CD4-positive, alpha-beta T cell (primary cell): ENCODE measurements at regions not wholly inside any gene's neighbourhood (a gene's known extent, or its start where the extent isn't known, plus 50 kb on each side); places are given as distances from the start of the nearest gene placed in this dataset.

Experiments used
- ATAC-seq: fragments of 200-7000 bp; cut with Tn5 transposase; one replicate; pipeline ENCODE4 v1.10.0; 2022; ENCODE audit warnings: mild to moderate bottlenecking; ENCODE audit not compliant: poor library complexity
- CTCF ChIA-PET: fragments of 350-600 bp; sonication (Branson Sonifier 250); formaldehyde crosslinking; loops from one replicate; lab custom pipeline; 2021; ENCODE audit warnings: antibody characterized with exemption, inconsistent platforms; lab: Charles Lee
- POLR2A ChIA-PET: fragments of 350-600 bp; sonication (Branson Sonifier 250); formaldehyde crosslinking; loops from one replicate; lab custom pipeline; 2021; ENCODE audit warnings: antibody characterized with exemption, inconsistent platforms; lab: Charles Lee
- DNase-seq, 14 experiments: peaks; one replicate each; pipeline ENCODE4 v3.0.0-alpha.2; 2013 to 2020; ENCODE audit warnings: mixed read lengths in 2 of 14
- H3K27ac ChIP-seq, 2 donors: one replicate each; pipeline versions ENCODE4 v1.5.1 to v1.7.0; 2013; ENCODE audit warnings: low read length in 2 of 2, low read depth in 1 of 2, mild to moderate bottlenecking in 1 of 2
- H3K27me3 ChIP-seq, 2 experiments: 1 replicate in 1 of 2; 2 replicates in 1 of 2; pipeline versions ENCODE4 v1.6.1 to v1.7.0; 2013; ENCODE audit warnings: low read length in 2 of 2, control low read depth in 1 of 2, mild to moderate bottlenecking in 1 of 2, moderate library complexity in 1 of 2; ENCODE audit not compliant: insufficient read depth in 2 of 2, control insufficient read depth in 1 of 2
- H3K36me3 ChIP-seq: one replicate; pipeline ENCODE4 v1.6.1; 2013; ENCODE audit warnings: low read length, control low read depth; ENCODE audit not compliant: insufficient read depth
- H3K4me1 ChIP-seq: one replicate; pipeline ENCODE4 v1.6.1; 2013; ENCODE audit warnings: low read length, control low read depth; ENCODE audit not compliant: insufficient read depth
- H3K4me3 ChIP-seq: one replicate; pipeline ENCODE4 v1.5.1; 2013; ENCODE audit warnings: mild to moderate bottlenecking, low read length, moderate library complexity
- H3K9me3 ChIP-seq, 2 experiments: 1 replicate in 1 of 2; 2 replicates in 1 of 2; pipeline versions ENCODE4 v1.6.1 to v1.7.0; 2013; ENCODE audit warnings: low read length in 2 of 2, mild to moderate bottlenecking in 2 of 2, control low read depth in 1 of 2, moderate library complexity in 1 of 2; ENCODE audit not compliant: control insufficient read depth in 1 of 2, insufficient read depth in 1 of 2
- H3K27ac Mint-ChIP-seq: one replicate; pipeline ENCODE4 v1.8.0; 2020; ENCODE audit warnings: mixed read lengths
- H3K27me3 Mint-ChIP-seq: one replicate; pipeline ENCODE4 v1.8.0; 2021; ENCODE audit warnings: mixed read lengths
- H3K36me3 Mint-ChIP-seq: one replicate; pipeline ENCODE4 v1.8.0; 2021; ENCODE audit warnings: low read depth, mixed read lengths
- H3K4me1 Mint-ChIP-seq: one replicate; pipeline ENCODE4 v1.8.0; 2021; ENCODE audit warnings: low read depth, mixed read lengths
- H3K4me3 Mint-ChIP-seq: one replicate; pipeline ENCODE4 v1.8.0; 2020; ENCODE audit warnings: mild to moderate bottlenecking, mixed read lengths
- H3K9me3 Mint-ChIP-seq: one replicate; pipeline ENCODE4 v1.8.0; 2020; ENCODE audit warnings: mixed read lengths
- CTCF ChIP-seq: fragments of 200-600 bp; IDR thresholded peaks from one replicate; pipeline ENCODE4 v1.8.0; 2022; ENCODE audit warnings: antibody characterized with exemption, mild to moderate bottlenecking
- intact Hi-C, 2 experiments: fragments of 100-400 bp; cut with DNase I in 1 of 2; cut with micrococcal nuclease in 1 of 2; formaldehyde crosslinking; loops; one replicate each; pipeline versions ENCODE4 v1.15.1 to v1.9.0; 2023 to 2025; cut with DNase I, micrococcal nuclease

GRCh38 chr12:107291018-107291417 lies 197.7 kb upstream of the CRY1 start:
- POLR2A ChIA-PET, result no interaction called here
- Mint-ChIP-seq H3K27me3 (no peaks in the 10 kb centered on the region), H3K36me3 (no peaks in the 10 kb centered on the region), H3K4me3 (no peak overlapping the region), H3K9me3 (no peaks in the 10 kb centered on the region), H3K27ac (no peak overlapping the region), H3K4me1 (peaks cover 9% of the 10 kb centered on the region)
- TF ChIP-seq CTCF, result no peak
- H3K27me3 ChIP-seq, result no peaks in the 10 kb centered on the region
- H3K4me3 ChIP-seq, result no peak overlapping the region
- intact Hi-C loops, result no loop called here
- DNase-seq (no peak), ATAC-seq (no peak)
- no peaks in the 10 kb centered on the region for H3K9me3 ChIP-seq
- H3K27ac ChIP-seq, result no peak overlapping the region
- no peaks in the 10 kb centered on the region for H3K36me3 ChIP-seq
- peaks cover 15% of the 10 kb centered on the region for H3K4me1 ChIP-seq
- CTCF ChIA-PET, result interaction anchor here (0.6 kb wide), 1 partner anchor 65 kb away, joined by 3 read pairs; no protein-coding TSS in a partner anchor

- H3K4me3 ChIP-seq, result no peak overlapping the region
- ATAC-seq, result no peak
These were observed 203.3 kb upstream of the CRY1 start for GRCh38 chr12:107296681-107297089.

GRCh38 chr12:107302649-107303341 lies 209.4 kb upstream of the CRY1 start:
- POLR2A ChIA-PET, result no interaction called here
- H3K36me3 ChIP-seq, result no peaks in the 10 kb centered on the region
- intact Hi-C loops, result no loop called here
- Mint-ChIP-seq H3K36me3 (no peaks in the 10 kb centered on the region), H3K27ac (no peak overlapping the region), H3K9me3 (no peaks in the 10 kb centered on the region), H3K4me1 (no peaks in the 10 kb centered on the region), H3K27me3 (no peaks in the 10 kb centered on the region), H3K4me3 (no peak overlapping the region)
- DNase-seq, result no peak
- no peaks in the 10 kb centered on the region for H3K27me3 ChIP-seq
- H3K27ac ChIP-seq, result no peak overlapping the region
- CTCF ChIA-PET, result no interaction called here
- no peaks in the 10 kb centered on the region for H3K9me3 ChIP-seq
- no peaks in the 10 kb centered on the region for H3K4me1 ChIP-seq
- TF ChIP-seq CTCF, result no peak
- H3K4me3 ChIP-seq, result no peak overlapping the region
- ATAC-seq, result no peak

More at GRCh38 chr12:107296681-107297089, 203.3 kb upstream of the CRY1 start:
- intact Hi-C loops, result no loop called here
- H3K9me3 ChIP-seq, result no peaks in the 10 kb centered on the region
- H3K27ac ChIP-seq, result no peak overlapping the region
- Mint-ChIP-seq H3K4me3 (no peak overlapping the region), H3K9me3 (no peaks in the 10 kb centered on the region), H3K27me3 (no peaks in the 10 kb centered on the region), H3K36me3 (no peaks in the 10 kb centered on the region), H3K4me1 (peaks cover 6% of the 10 kb centered on the region), H3K27ac (no peak overlapping the region)
- TF ChIP-seq CTCF, result no peak
- ChIA-PET CTCF (no interaction called here), POLR2A (no interaction called here)
- DNase-seq, result no peak
- H3K36me3 ChIP-seq, result no peaks in the 10 kb centered on the region
- H3K27me3 ChIP-seq, result no peaks in the 10 kb centered on the region
- H3K4me1 ChIP-seq, result peaks cover 6% of the 10 kb centered on the region
